HEK293 (cell line): ENCODE measurements at regions not wholly inside any gene's neighbourhood (a gene's known extent, or its start where the extent isn't known, plus 50 kb on each side); places are given as distances from the start of the nearest gene placed in this dataset.

Source experiments
- ZNF184 ChIP-seq: fragments of 450-650 bp; IDR thresholded peaks from 2 replicates; pipeline ENCODE4 v1.5.1; 2018; ENCODE audit warnings: missing biosample characterization, mild to moderate bottlenecking, missing genetic modification characterization
- ZNF660 ChIP-seq: fragments of 450-650 bp; IDR thresholded peaks from 2 replicates; pipeline ENCODE4 v1.5.1; 2018; ENCODE audit warnings: missing biosample characterization, mild to moderate bottlenecking, missing genetic modification characterization
- ZNF830 ChIP-seq: fragments of 450-650 bp; IDR thresholded peaks from 2 replicates; pipeline ENCODE4 v1.5.0; 2018; ENCODE audit warnings: missing biosample characterization, missing genetic modification characterization, low read depth, mild to moderate bottlenecking, moderate library complexity
- TF ChIP-seq, protein P1 (sequence below): fragments of 450-650 bp; formaldehyde crosslinking; IDR thresholded peaks from 2 replicates; pipeline ENCODE4 v1.5.1; 2017; ENCODE audit warnings: missing biosample characterization, missing genetic modification characterization
- TF ChIP-seq, protein P2 (sequence below): fragments of 450-650 bp; formaldehyde crosslinking; IDR thresholded peaks from 2 replicates; pipeline ENCODE4 v1.5.1; 2017; ENCODE audit warnings: missing biosample characterization, missing genetic modification characterization
- TF ChIP-seq, protein P3 (sequence below): fragments of 450-650 bp; formaldehyde crosslinking; IDR thresholded peaks from 2 replicates; pipeline ENCODE4 v1.5.1; 2016; ENCODE audit warnings: missing biosample characterization, missing genetic modification characterization, low read depth
- TF ChIP-seq, protein P4 (sequence below): fragments of 450-650 bp; formaldehyde crosslinking; IDR thresholded peaks from 2 replicates; pipeline ENCODE4 v1.5.1; 2016; ENCODE audit warnings: missing biosample characterization, missing genetic modification characterization
- TF ChIP-seq, protein P5 (sequence below): fragments of 450-650 bp; formaldehyde crosslinking; IDR thresholded peaks from 2 replicates; pipeline ENCODE4 v1.5.1; 2016; ENCODE audit warnings: missing biosample characterization, missing genetic modification characterization
- TF ChIP-seq, protein P6 (sequence below): fragments of 450-650 bp; formaldehyde crosslinking; IDR thresholded peaks from 2 replicates; pipeline ENCODE4 v1.5.1; 2016; ENCODE audit warnings: missing biosample characterization, missing genetic modification characterization
- TF ChIP-seq, protein P7 (sequence below): fragments of 450-650 bp; formaldehyde crosslinking; IDR thresholded peaks from 2 replicates; pipeline ENCODE4 v1.5.1; 2017; ENCODE audit warnings: missing biosample characterization, missing genetic modification characterization
- TF ChIP-seq, protein P8 (sequence below): fragments of 450-650 bp; formaldehyde crosslinking; IDR thresholded peaks from 2 replicates; pipeline ENCODE4 v1.5.1; 2016; ENCODE audit warnings: missing biosample characterization, missing genetic modification characterization

DNA sequence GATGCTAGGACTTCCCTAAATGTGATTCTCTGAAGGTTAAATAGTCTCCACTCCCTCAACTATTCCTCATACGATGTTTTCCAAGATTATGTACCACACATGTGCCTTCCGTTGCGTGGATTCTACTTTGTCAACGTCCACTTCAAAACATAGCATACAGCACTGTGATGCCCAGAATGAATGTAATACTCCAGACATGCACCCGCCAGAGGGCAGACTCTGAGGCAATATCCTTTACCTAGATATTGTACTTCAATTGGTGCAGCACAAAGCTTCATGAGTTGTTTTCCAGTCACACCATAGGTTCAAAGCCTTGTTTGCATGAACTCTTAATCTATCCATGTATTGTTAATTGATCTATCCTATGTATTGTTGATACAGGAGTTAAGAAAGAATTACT, 201.0 kb upstream of the NABP1 start:
- TF ChIP-seq ZNF660 (tag by site-specific recombination) (no peak), ZNF830 (tag by site-specific recombination) (no peak), ZNF184 (tag by site-specific recombination) (no peak)
- TF ChIP-seq, protein P1, sequence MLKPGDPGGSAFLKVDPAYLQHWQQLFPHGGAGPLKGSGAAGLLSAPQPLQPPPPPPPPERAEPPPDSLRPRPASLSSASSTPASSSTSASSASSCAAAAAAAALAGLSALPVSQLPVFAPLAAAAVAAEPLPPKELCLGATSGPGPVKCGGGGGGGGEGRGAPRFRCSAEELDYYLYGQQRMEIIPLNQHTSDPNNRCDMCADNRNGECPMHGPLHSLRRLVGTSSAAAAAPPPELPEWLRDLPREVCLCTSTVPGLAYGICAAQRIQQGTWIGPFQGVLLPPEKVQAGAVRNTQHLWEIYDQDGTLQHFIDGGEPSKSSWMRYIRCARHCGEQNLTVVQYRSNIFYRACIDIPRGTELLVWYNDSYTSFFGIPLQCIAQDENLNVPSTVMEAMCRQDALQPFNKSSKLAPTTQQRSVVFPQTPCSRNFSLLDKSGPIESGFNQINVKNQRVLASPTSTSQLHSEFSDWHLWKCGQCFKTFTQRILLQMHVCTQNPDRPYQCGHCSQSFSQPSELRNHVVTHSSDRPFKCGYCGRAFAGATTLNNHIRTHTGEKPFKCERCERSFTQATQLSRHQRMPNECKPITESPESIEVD (tag by site-specific recombination), result no peak
- TF ChIP-seq, protein P2, sequence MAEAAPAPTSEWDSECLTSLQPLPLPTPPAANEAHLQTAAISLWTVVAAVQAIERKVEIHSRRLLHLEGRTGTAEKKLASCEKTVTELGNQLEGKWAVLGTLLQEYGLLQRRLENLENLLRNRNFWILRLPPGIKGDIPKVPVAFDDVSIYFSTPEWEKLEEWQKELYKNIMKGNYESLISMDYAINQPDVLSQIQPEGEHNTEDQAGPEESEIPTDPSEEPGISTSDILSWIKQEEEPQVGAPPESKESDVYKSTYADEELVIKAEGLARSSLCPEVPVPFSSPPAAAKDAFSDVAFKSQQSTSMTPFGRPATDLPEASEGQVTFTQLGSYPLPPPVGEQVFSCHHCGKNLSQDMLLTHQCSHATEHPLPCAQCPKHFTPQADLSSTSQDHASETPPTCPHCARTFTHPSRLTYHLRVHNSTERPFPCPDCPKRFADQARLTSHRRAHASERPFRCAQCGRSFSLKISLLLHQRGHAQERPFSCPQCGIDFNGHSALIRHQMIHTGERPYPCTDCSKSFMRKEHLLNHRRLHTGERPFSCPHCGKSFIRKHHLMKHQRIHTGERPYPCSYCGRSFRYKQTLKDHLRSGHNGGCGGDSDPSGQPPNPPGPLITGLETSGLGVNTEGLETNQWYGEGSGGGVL (tag by site-specific recombination), result no peak
- TF ChIP-seq, protein P3, sequence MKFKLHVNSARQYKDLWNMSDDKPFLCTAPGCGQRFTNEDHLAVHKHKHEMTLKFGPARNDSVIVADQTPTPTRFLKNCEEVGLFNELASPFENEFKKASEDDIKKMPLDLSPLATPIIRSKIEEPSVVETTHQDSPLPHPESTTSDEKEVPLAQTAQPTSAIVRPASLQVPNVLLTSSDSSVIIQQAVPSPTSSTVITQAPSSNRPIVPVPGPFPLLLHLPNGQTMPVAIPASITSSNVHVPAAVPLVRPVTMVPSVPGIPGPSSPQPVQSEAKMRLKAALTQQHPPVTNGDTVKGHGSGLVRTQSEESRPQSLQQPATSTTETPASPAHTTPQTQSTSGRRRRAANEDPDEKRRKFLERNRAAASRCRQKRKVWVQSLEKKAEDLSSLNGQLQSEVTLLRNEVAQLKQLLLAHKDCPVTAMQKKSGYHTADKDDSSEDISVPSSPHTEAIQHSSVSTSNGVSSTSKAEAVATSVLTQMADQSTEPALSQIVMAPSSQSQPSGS (tag by site-specific recombination), result no peak
- TF ChIP-seq, protein P4, sequence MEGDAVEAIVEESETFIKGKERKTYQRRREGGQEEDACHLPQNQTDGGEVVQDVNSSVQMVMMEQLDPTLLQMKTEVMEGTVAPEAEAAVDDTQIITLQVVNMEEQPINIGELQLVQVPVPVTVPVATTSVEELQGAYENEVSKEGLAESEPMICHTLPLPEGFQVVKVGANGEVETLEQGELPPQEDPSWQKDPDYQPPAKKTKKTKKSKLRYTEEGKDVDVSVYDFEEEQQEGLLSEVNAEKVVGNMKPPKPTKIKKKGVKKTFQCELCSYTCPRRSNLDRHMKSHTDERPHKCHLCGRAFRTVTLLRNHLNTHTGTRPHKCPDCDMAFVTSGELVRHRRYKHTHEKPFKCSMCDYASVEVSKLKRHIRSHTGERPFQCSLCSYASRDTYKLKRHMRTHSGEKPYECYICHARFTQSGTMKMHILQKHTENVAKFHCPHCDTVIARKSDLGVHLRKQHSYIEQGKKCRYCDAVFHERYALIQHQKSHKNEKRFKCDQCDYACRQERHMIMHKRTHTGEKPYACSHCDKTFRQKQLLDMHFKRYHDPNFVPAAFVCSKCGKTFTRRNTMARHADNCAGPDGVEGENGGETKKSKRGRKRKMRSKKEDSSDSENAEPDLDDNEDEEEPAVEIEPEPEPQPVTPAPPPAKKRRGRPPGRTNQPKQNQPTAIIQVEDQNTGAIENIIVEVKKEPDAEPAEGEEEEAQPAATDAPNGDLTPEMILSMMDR (tag by site-specific recombination), result no peak
- TF ChIP-seq, protein P5, sequence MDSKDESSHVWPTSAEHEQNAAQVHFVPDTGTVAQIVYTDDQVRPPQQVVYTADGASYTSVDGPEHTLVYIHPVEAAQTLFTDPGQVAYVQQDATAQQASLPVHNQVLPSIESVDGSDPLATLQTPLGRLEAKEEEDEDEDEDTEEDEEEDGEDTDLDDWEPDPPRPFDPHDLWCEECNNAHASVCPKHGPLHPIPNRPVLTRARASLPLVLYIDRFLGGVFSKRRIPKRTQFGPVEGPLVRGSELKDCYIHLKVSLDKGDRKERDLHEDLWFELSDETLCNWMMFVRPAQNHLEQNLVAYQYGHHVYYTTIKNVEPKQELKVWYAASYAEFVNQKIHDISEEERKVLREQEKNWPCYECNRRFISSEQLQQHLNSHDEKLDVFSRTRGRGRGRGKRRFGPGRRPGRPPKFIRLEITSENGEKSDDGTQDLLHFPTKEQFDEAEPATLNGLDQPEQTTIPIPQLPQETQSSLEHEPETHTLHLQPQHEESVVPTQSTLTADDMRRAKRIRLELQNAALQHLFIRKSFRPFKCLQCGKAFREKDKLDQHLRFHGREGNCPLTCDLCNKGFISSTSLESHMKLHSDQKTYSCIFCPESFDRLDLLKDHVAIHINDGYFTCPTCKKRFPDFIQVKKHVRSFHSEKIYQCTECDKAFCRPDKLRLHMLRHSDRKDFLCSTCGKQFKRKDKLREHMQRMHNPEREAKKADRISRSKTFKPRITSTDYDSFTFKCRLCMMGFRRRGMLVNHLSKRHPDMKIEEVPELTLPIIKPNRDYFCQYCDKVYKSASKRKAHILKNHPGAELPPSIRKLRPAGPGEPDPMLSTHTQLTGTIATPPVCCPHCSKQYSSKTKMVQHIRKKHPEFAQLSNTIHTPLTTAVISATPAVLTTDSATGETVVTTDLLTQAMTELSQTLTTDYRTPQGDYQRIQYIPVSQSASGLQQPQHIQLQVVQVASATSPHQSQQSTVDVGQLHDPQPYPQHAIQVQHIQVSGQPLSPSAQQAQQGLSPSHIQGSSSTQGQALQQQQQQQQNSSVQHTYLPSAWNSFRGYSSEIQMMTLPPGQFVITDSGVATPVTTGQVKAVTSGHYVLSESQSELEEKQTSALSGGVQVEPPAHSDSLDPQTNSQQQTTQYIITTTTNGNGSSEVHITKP (tag by site-specific recombination), result no peak
- TF ChIP-seq, protein P6, sequence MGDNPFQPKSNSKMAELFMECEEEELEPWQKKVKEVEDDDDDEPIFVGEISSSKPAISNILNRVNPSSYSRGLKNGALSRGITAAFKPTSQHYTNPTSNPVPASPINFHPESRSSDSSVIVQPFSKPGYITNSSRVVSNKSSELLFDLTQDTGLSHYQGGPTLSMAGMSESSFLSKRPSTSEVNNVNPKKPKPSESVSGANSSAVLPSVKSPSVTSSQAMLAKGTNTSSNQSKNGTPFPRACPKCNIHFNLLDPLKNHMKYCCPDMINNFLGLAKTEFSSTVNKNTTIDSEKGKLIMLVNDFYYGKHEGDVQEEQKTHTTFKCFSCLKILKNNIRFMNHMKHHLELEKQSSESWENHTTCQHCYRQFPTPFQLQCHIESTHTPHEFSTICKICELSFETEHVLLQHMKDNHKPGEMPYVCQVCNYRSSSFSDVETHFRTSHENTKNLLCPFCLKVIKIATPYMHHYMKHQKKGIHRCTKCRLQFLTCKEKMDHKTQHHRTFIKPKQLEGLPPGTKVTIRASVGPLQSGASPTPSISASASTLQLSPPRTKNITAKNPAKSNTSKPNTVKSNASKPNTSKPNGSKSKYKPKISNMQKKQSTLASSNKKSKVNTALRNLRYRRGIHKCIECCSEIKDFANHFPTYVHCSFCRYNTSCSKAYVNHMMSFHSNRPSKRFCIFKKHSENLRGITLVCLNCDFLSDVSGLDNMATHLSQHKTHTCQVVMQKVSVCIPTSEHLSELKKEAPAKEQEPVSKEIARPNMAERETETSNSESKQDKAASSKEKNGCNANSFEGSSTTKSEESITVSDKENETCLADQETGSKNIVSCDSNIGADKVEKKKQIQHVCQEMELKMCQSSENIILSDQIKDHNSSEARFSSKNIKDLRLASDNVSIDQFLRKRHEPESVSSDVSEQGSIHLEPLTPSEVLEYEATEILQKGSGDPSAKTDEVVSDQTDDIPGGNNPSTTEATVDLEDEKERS (tag by site-specific recombination), result no peak
- TF ChIP-seq, protein P7, sequence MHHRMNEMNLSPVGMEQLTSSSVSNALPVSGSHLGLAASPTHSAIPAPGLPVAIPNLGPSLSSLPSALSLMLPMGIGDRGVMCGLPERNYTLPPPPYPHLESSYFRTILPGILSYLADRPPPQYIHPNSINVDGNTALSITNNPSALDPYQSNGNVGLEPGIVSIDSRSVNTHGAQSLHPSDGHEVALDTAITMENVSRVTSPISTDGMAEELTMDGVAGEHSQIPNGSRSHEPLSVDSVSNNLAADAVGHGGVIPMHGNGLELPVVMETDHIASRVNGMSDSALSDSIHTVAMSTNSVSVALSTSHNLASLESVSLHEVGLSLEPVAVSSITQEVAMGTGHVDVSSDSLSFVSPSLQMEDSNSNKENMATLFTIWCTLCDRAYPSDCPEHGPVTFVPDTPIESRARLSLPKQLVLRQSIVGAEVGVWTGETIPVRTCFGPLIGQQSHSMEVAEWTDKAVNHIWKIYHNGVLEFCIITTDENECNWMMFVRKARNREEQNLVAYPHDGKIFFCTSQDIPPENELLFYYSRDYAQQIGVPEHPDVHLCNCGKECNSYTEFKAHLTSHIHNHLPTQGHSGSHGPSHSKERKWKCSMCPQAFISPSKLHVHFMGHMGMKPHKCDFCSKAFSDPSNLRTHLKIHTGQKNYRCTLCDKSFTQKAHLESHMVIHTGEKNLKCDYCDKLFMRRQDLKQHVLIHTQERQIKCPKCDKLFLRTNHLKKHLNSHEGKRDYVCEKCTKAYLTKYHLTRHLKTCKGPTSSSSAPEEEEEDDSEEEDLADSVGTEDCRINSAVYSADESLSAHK (tag by site-specific recombination), result no peak
- TF ChIP-seq, protein P8, sequence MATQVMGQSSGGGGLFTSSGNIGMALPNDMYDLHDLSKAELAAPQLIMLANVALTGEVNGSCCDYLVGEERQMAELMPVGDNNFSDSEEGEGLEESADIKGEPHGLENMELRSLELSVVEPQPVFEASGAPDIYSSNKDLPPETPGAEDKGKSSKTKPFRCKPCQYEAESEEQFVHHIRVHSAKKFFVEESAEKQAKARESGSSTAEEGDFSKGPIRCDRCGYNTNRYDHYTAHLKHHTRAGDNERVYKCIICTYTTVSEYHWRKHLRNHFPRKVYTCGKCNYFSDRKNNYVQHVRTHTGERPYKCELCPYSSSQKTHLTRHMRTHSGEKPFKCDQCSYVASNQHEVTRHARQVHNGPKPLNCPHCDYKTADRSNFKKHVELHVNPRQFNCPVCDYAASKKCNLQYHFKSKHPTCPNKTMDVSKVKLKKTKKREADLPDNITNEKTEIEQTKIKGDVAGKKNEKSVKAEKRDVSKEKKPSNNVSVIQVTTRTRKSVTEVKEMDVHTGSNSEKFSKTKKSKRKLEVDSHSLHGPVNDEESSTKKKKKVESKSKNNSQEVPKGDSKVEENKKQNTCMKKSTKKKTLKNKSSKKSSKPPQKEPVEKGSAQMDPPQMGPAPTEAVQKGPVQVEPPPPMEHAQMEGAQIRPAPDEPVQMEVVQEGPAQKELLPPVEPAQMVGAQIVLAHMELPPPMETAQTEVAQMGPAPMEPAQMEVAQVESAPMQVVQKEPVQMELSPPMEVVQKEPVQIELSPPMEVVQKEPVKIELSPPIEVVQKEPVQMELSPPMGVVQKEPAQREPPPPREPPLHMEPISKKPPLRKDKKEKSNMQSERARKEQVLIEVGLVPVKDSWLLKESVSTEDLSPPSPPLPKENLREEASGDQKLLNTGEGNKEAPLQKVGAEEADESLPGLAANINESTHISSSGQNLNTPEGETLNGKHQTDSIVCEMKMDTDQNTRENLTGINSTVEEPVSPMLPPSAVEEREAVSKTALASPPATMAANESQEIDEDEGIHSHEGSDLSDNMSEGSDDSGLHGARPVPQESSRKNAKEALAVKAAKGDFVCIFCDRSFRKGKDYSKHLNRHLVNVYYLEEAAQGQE, result no peak
